Gastrocnemius medialis (tissue), 4 donors: ENCODE measurements at regions not wholly inside any gene's neighbourhood (a gene's known extent, or its start where the extent isn't known, plus 50 kb on each side); places are given as distances from the start of the nearest gene placed in this dataset.

ENCODE experiments used
- CTCF ChIP-seq, 5 experiments: fragments of 450-650 bp in 3 of 5; fragments of 200-600 bp in 2 of 5; sonication (generic) in 2 of 5; IDR thresholded peaks in 4 of 5; conservative IDR thresholded peaks in 1 of 5; 1 replicate in 4 of 5; 2 replicates in 1 of 5; pipeline ENCODE4 v1.5.1; 2016 to 2019; ENCODE audit warnings: antibody characterized with exemption in 5 of 5, mild to moderate bottlenecking in 3 of 5, moderate library complexity in 3 of 5
- POLR2A ChIP-seq, 2 donors: fragments of 450-650 bp; IDR thresholded peaks; one replicate each; pipeline ENCODE4 v1.6.1; 2017; ENCODE audit warnings: antibody characterized with exemption in 2 of 2, mild to moderate bottlenecking in 2 of 2, moderate library complexity in 2 of 2

GRCh38 chr13:103243495-103243894 lies 177.3 kb upstream of the SLC10A2 start:
- no peak for TF ChIP-seq CTCF (IDR thresholded peaks at IDR 0.05 in 4 of 5, conservative IDR thresholded peaks at IDR 0.05 in 1 of 5)
- no peak for TF ChIP-seq POLR2A (IDR thresholded peaks at IDR 0.05)
